HepG2 (cell line): ENCODE measurements at regions not wholly inside any gene's neighbourhood (a gene's known extent, or its start where the extent isn't known, plus 50 kb on each side); places are given as distances from the start of the nearest gene placed in this dataset.

Source experiments
- DPF2 ChIP-seq: sonication (generic); formaldehyde crosslinking; IDR thresholded peaks from 2 replicates; pipeline ENCODE4 v1.4.0; 2020; ENCODE audit warnings: mild to moderate bottlenecking, low read depth, missing genetic modification reagents, borderline replicate concordance
- GABPB1 ChIP-seq: IDR thresholded peaks from 2 replicates; pipeline ENCODE4 v1.6.1; 2016; ENCODE audit warnings: mild to moderate bottlenecking, missing genetic modification reagents, moderate library complexity, missing compliant biosample characterization
- THAP7 ChIP-seq: sonication (generic); formaldehyde crosslinking; IDR thresholded peaks from 2 replicates; pipeline ENCODE4 v1.8.1; 2023; ENCODE audit warnings: mild to moderate bottlenecking, missing genetic modification reagents
- TF ChIP-seq, protein P1 (sequence below): sonication (generic); formaldehyde crosslinking; IDR thresholded peaks from 2 replicates; pipeline ENCODE4 v1.8.1; 2023; ENCODE audit warnings: mild to moderate bottlenecking, missing genetic modification reagents, borderline replicate concordance

- TF ChIP-seq GABPB1, result no peak
- TF ChIP-seq, protein P1, sequence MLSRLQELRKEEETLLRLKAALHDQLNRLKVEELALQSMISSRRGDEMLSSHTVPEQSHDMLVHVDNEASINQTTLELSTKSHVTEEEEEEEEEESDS (CRISPR knock-in tag), result no peak
- TF ChIP-seq DPF2 (CRISPR knock-in tag), result no peak
- TF ChIP-seq THAP7 (CRISPR knock-in tag), result no peak
Observed at GRCh38 chr13:80140685-80141084, 200.2 kb downstream of the SPRY2 start.
